ENCODE measurements at regions not wholly inside any gene's neighbourhood (a gene's known extent, or its start where the extent isn't known, plus 50 kb on each side); places are given as distances from the start of the nearest gene placed in this dataset. TPM values are rescaled to one million over a fixed set of nuclear protein-coding genes. Genes with fewer than 3 reads are reported as not detected.

GRCh38 chrX:73903941-73904340 is 51.4 kb upstream of the XIST start:
- H3K9ac ChIP-seq (ENCODE audit: low read length) = no peak overlapping the region
- no peaks in the 10 kb centered on the region for H3K36me3 ChIP-seq (ENCODE audit: insufficient read depth, low read length)
- FAIRE-seq (no peak), DNase-seq (ENCODE audit: low read depth) (no peak)
- H3K27me3 Mint-ChIP-seq (ENCODE audit: low read depth, unreplicated experiment) = no peaks in the 10 kb centered on the region
- no peaks in the 10 kb centered on the region for H3K9me3 Mint-ChIP-seq (ENCODE audit: unreplicated experiment)
- no peaks in the 10 kb centered on the region for H3K36me3 Mint-ChIP-seq (ENCODE audit: low read depth, unreplicated experiment)
- TF ChIP-seq CTCF (IDR thresholded peaks at IDR 0.05; ENCODE audit: insufficient read depth, low read depth, low read length) (no peak), EZH2 (IDR thresholded peaks at IDR 0.05; ENCODE audit: insufficient read depth, low read length) (no peak)
- H3K4me2 ChIP-seq (ENCODE audit: low read length) = no peak overlapping the region
- no peak overlapping the region for H3K27ac Mint-ChIP-seq (ENCODE audit: unreplicated experiment)
- H3K9me3 ChIP-seq (ENCODE audit: insufficient read depth, low read depth, low read length) = no peaks in the 10 kb centered on the region
- H3K27me3 ChIP-seq (ENCODE audit: insufficient read depth, low read length) = no peaks in the 10 kb centered on the region
- H3K4me3 ChIP-seq (ENCODE audit: insufficient read depth, low read depth, low read length) = no peak overlapping the region
- H2AFZ ChIP-seq (ENCODE audit: low read depth, low read length) = no peak overlapping the region
- no peaks in the 10 kb centered on the region for H3K79me2 ChIP-seq (ENCODE audit: insufficient read depth, low read length)
- no peaks in the 10 kb centered on the region for H3K4me1 ChIP-seq (ENCODE audit: insufficient read depth, low read length)
- H3K27ac ChIP-seq (ENCODE audit: low read depth, low read length) = no peak overlapping the region
- no peaks in the 10 kb centered on the region for H3K4me1 Mint-ChIP-seq (ENCODE audit: low read depth, unreplicated experiment)
- H3K4me3 Mint-ChIP-seq (ENCODE audit: unreplicated experiment) = no peak overlapping the region
- no peaks in the 10 kb centered on the region for H4K20me1 ChIP-seq (ENCODE audit: insufficient read depth, low read length)

Small RNA genes in the stretch of these regions (microRNA-seq; reads per million reads assigned to microRNA genes)
- not detected for gene MIR374B
- not detected for gene MIR374C
- gene MIR421 = 1,274 reads per million, percentile 84 among the genes with 10 or more reads in this experiment
